Cardiac muscle cell (in vitro differentiated cells and primary cell): ENCODE measurements at regions not wholly inside any gene's neighbourhood (a gene's known extent, or its start where the extent isn't known, plus 50 kb on each side); places are given as distances from the start of the nearest gene placed in this dataset.

Experiments
- DNase-seq, 2 donors: peaks; one replicate each; pipeline versions ENCODE4 v3.0.0 to v3.0.0-alpha.2; 2010 to 2017; ENCODE audit warnings: low read depth in 1 of 2, low spot score in 1 of 2
- H3K27ac ChIP-seq: fragments of 200-600 bp; sonication (generic); 2 replicates; pipeline ENCODE4 v1.5.1; 2016
- H3K27me3 ChIP-seq: fragments of 200-600 bp; sonication (generic); 2 replicates; pipeline ENCODE4 v1.6.0; 2016; ENCODE audit warnings: control low read depth
- H3K36me3 ChIP-seq: fragments of 200-600 bp; sonication (generic); 2 replicates; pipeline ENCODE4 v1.5.1; 2016; ENCODE audit warnings: control low read depth
- H3K4me1 ChIP-seq: fragments of 200-600 bp; sonication (generic); 2 replicates; pipeline ENCODE4 v1.8.1; 2017; ENCODE audit warnings: low read depth, mild to moderate bottlenecking, mixed run types
- H3K4me3 ChIP-seq: fragments of 200-600 bp; sonication (generic); 2 replicates; pipeline ENCODE4 v1.5.1; 2016; ENCODE audit warnings: mild to moderate bottlenecking
- H3K9me3 ChIP-seq: fragments of 200-600 bp; sonication (generic); 2 replicates; pipeline ENCODE4 v1.5.1; 2017; ENCODE audit warnings: low read depth, mild to moderate bottlenecking, control low read depth
- TF ChIP-seq, protein P1 (sequence below): IDR thresholded peaks from 2 replicates; pipeline ENCODE4 v1.5.1; 2012; ENCODE audit warnings: low read depth, mild to moderate bottlenecking, low read length

DNA sequence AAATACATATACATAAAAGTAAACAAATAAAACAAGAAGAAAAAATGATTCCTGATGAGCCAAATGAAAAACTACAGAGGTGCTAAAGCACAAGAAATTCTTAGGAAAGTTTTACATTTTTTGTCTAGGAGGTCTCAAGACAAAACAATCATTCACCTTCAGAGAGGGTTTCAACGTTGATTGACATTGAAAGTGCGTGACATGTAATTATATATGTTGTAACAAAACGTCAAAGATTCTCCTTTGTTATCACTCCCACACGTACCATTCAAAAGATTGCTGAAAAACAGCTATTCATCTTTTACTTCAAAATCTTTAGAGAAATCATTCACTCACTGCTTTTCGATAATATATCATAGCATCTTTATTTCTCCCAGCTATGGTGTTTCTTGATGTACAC is 375.9 kb downstream of the NEBL start:
- H3K4me3 ChIP-seq: no peak overlapping the region
- no peak overlapping the region for H3K27ac ChIP-seq
- H3K27me3 ChIP-seq: no peaks in the 10 kb centered on the region
- no peaks in the 10 kb centered on the region for H3K9me3 ChIP-seq
- no peaks in the 10 kb centered on the region for H3K36me3 ChIP-seq
- DNase-seq: no peak
- H3K4me1 ChIP-seq: peaks cover 18% of the 10 kb centered on the region
- TF ChIP-seq, protein P1, sequence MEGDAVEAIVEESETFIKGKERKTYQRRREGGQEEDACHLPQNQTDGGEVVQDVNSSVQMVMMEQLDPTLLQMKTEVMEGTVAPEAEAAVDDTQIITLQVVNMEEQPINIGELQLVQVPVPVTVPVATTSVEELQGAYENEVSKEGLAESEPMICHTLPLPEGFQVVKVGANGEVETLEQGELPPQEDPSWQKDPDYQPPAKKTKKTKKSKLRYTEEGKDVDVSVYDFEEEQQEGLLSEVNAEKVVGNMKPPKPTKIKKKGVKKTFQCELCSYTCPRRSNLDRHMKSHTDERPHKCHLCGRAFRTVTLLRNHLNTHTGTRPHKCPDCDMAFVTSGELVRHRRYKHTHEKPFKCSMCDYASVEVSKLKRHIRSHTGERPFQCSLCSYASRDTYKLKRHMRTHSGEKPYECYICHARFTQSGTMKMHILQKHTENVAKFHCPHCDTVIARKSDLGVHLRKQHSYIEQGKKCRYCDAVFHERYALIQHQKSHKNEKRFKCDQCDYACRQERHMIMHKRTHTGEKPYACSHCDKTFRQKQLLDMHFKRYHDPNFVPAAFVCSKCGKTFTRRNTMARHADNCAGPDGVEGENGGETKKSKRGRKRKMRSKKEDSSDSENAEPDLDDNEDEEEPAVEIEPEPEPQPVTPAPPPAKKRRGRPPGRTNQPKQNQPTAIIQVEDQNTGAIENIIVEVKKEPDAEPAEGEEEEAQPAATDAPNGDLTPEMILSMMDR: no peak

DNA sequence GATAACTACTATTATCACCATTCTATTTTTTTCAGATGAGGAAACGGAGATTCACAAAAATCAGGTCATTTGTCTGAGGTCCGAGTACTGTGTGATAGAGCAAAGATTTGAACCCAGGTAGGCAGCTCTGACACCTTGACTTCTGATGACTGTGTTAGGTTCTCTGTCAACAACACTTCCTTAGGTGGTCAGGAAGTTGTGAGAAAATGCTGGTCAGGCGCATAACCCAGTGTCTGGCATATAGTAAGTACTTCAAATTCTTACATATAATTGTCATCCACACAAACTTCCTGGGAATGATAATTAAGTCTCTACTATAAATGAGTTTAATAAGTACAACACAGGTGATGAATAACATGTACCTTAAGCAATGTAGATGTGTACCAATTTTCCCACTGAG is 381.5 kb downstream of the NEBL start:
- TF ChIP-seq, protein P1: no peak
- no peak overlapping the region for H3K27ac ChIP-seq

DNA sequence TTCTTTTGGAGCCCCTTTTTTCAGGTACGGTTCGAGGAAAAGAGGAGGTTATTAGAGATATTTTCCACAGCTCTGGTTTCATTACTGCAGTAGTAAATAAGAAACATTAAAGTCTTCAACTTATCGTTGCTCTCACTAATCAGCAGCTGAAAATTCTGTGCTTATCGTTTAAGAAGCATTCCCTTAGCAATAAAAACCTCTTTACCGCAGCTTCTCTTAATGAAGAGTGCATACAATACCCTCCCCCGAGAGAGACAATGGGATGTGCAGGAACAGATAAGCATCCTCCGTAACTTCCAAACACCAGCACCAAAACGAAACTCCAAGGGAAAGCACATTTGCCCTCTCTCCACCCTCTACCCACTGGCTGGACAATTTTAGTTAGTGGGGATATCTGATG is 384.5 kb downstream of the NEBL start:
- no peaks in the 10 kb centered on the region for H3K27me3 ChIP-seq
- no peaks in the 10 kb centered on the region for H3K9me3 ChIP-seq
- no peak overlapping the region for H3K27ac ChIP-seq
- no peak for DNase-seq
- no peaks in the 10 kb centered on the region for H3K36me3 ChIP-seq
- H3K4me3 ChIP-seq: no peak overlapping the region
- H3K4me1 ChIP-seq: peaks cover 6% of the 10 kb centered on the region
- TF ChIP-seq, protein P1: no peak

More for the DNA sequence above, 381.5 kb downstream of the NEBL start:
- H3K4me3 ChIP-seq: no peak overlapping the region
- no peaks in the 10 kb centered on the region for H3K9me3 ChIP-seq
- peaks cover 10% of the 10 kb centered on the region for H3K4me1 ChIP-seq
- H3K36me3 ChIP-seq: no peaks in the 10 kb centered on the region
- H3K27me3 ChIP-seq: no peaks in the 10 kb centered on the region
- DNase-seq: no peak

DNA sequence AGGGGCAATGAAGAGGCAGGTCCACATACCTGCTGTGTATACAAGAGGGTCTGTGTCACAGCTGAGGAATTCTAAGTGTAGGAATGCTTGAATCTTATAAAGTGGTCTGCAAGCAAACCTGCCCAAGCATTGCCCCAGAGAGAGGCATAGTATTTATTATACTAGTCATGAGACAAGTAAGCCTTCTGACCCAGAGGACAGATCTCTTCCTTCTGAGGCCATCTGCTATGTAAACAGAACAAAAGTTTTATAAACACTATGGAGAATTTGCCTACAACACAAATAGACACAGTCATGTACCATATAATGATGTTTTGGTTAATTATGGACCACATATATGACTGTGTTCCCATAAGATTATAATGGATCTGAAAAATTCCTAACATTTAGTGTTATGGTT is 388.2 kb downstream of the NEBL start:
- no peak overlapping the region for H3K4me3 ChIP-seq
- no peak overlapping the region for H3K27ac ChIP-seq
- H3K27me3 ChIP-seq: no peaks in the 10 kb centered on the region
- TF ChIP-seq, protein P1: no peak
- no peaks in the 10 kb centered on the region for H3K4me1 ChIP-seq
- no peak for DNase-seq
- H3K9me3 ChIP-seq: no peaks in the 10 kb centered on the region
- no peaks in the 10 kb centered on the region for H3K36me3 ChIP-seq

DNA sequence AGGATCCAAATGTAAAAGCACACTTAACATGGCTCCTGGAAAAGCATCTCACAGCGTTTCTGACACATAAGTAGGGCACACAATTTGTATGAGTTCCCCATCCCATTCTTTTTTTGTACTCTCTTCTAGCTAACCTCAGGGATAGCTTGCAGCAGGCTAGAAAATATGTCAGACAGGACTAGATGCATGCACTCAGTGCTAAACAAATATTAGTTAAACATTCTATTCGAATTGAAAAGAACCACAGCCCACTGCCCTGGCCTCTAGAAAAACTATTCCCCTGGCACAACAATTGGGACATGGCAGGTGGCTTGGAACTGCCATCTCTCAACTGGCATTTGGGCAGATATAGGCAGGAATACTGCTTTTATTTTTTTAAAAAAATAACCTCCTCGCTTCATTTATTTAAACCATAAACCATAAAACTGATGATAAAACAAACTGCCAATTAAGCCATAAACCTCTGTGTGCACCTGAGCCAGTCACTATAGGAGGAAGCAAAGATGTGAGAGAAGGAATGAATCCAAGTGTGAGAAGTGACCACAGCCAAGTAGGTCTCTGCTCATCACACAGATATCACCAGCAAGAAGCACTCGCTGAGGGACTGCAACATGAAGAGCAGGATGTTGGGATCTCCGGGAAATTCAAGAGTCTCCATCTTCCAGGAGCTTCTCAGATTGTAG is 394.1 kb downstream of the NEBL start:
- no peaks in the 10 kb centered on the region for H3K36me3 ChIP-seq
- no peak overlapping the region for H3K4me3 ChIP-seq
- H3K27me3 ChIP-seq: no peaks in the 10 kb centered on the region
- H3K27ac ChIP-seq: no peak overlapping the region
- H3K4me1 ChIP-seq: no peaks in the 10 kb centered on the region
- no peaks in the 10 kb centered on the region for H3K9me3 ChIP-seq
- TF ChIP-seq, protein P1: no peak
- DNase-seq: no peak

DNA sequence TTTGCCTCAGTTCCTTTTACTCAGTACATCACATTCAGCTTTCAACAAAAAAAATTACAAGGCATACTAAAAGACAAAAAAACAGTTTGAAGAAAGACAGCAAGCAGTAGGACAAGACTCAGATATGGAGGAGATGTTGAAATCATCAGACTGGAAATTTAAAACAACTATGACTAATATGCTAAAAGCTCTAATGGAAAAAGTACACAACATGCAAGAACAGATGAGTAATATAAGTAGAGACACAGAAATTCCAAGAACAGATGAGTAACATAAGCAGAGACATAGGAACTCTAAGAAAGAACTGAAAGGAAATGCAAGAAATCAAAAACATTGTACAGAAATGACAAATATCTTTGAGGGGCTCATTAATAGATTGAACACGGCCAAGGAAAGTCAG is 402.6 kb downstream of the NEBL start:
- H3K27me3 ChIP-seq: no peaks in the 10 kb centered on the region
- no peak overlapping the region for H3K27ac ChIP-seq
- no peaks in the 10 kb centered on the region for H3K9me3 ChIP-seq
- no peak overlapping the region for H3K4me3 ChIP-seq
- no peaks in the 10 kb centered on the region for H3K36me3 ChIP-seq
- DNase-seq: no peak
- H3K4me1 ChIP-seq: peaks cover 3% of the 10 kb centered on the region
- TF ChIP-seq, protein P1: no peak
